ENCODE measurements at regions not wholly inside any gene's neighbourhood (a gene's known extent, or its start where the extent isn't known, plus 50 kb on each side); places are given as distances from the start of the nearest gene placed in this dataset.
A peak's percentile ranks its signal among the peaks of the same experiment; 100 is the strongest.

GRCh38 chr5:8908055-8908683, 637.7 kb downstream of the SEMA5A start:
- CTCF ChIA-PET (ENCODE audit: low intra/inter-chr PET ratio, low total read pairs), result no interaction called here
- Histone ChIP-seq H3K4me2 (ENCODE audit: low read depth, low read length) (no peak overlapping the region), H3K9me3 (ENCODE audit: low read length) (peaks cover 60% of the 10 kb centered on the region), H2AFZ (ENCODE audit: low read length) (no peak overlapping the region), H3K9ac (ENCODE audit: insufficient read depth, low read depth, low read length) (no peak overlapping the region), H3K4me3 (replicated peaks in 1 of 3; ENCODE audit: insufficient read depth in 1 of 3, low read depth in 2 of 3, low read length in 3 of 3) (no peak overlapping the region), H3K79me2 (ENCODE audit: insufficient read depth, low read length) (no peaks in the 10 kb centered on the region), H3K36me3 (replicated peaks in 1 of 2; ENCODE audit: control insufficient read depth in 1 of 2, insufficient read depth in 2 of 2, low read length in 2 of 2) (no peaks in the 10 kb centered on the region), H3K27ac (ENCODE audit: extremely low read length, insufficient read depth, low read length) (no peak overlapping the region), H3K4me1 (ENCODE audit: insufficient read depth, low read length) (no peaks in the 10 kb centered on the region), H3K27me3 (ENCODE audit: control insufficient read depth in 1 of 2, insufficient read depth in 2 of 2, low read length in 2 of 2) (no peaks in the 10 kb centered on the region; a peak in 1 of 5 replicates), H4K20me1 (ENCODE audit: insufficient read depth, low read length) (no peaks in the 10 kb centered on the region)
- FAIRE-seq (peak; percentile 34), DNase-seq (ENCODE audit: low spot score) (no peak), ATAC-seq (peak; percentile 55; the same call in 2 of the 3 replicates)
- WGBS (ENCODE audit: low lambda C conversion rate), result 14% methylated on average over 5 of the region's 7 CpGs
- POLR2A ChIA-PET, result no interaction called here
- in situ Hi-C loops (cut with HindIII; ENCODE audit: extremely low pct_ligation_motif_present, low pct_unique_long_range_greater_than_20kb), result no loop called here
- intact Hi-C loops (cut with micrococcal nuclease; ENCODE audit: unreplicated experiment), result no loop called here
- no peak for TF ChIP-seq ZNF382 (CRISPR knock-in tag; IDR thresholded peaks at IDR 0.05; ENCODE audit: borderline replicate concordance)
- no peak for TF ChIP-seq FLYWCH1 (CRISPR knock-in tag; IDR thresholded peaks at IDR 0.05)
- TF ChIP-seq, protein P1, sequence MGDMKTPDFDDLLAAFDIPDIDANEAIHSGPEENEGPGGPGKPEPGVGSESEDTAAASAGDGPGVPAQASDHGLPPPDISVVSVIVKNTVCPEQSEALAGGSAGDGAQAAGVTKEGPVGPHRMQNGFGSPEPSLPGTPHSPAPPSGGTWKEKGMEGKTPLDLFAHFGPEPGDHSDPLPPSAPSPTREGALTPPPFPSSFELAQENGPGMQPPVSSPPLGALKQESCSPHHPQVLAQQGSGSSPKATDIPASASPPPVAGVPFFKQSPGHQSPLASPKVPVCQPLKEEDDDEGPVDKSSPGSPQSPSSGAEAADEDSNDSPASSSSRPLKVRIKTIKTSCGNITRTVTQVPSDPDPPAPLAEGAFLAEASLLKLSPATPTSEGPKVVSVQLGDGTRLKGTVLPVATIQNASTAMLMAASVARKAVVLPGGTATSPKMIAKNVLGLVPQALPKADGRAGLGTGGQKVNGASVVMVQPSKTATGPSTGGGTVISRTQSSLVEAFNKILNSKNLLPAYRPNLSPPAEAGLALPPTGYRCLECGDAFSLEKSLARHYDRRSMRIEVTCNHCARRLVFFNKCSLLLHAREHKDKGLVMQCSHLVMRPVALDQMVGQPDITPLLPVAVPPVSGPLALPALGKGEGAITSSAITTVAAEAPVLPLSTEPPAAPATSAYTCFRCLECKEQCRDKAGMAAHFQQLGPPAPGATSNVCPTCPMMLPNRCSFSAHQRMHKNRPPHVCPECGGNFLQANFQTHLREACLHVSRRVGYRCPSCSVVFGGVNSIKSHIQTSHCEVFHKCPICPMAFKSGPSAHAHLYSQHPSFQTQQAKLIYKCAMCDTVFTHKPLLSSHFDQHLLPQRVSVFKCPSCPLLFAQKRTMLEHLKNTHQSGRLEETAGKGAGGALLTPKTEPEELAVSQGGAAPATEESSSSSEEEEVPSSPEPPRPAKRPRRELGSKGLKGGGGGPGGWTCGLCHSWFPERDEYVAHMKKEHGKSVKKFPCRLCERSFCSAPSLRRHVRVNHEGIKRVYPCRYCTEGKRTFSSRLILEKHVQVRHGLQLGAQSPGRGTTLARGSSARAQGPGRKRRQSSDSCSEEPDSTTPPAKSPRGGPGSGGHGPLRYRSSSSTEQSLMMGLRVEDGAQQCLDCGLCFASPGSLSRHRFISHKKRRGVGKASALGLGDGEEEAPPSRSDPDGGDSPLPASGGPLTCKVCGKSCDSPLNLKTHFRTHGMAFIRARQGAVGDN (CRISPR knock-in tag; IDR thresholded peaks at IDR 0.05), result no peak
- no peak for TF ChIP-seq KLF16 (CRISPR knock-in tag; IDR thresholded peaks at IDR 0.05)
- no peak for TF ChIP-seq ZNF207 (IDR thresholded peaks at IDR 0.05; ENCODE audit: borderline replicate concordance)
- no peak for TF ChIP-seq ZBTB2 (CRISPR knock-in tag; IDR thresholded peaks at IDR 0.05; ENCODE audit: low read depth)
- TF ChIP-seq ZNF33B (CRISPR knock-in tag; IDR thresholded peaks at IDR 0.05), result no peak
- no peak for TF ChIP-seq TAF15 (IDR thresholded peaks at IDR 0.05; ENCODE audit: low read depth, low read length, poor library complexity, severe bottlenecking)
- TF ChIP-seq, protein P2, sequence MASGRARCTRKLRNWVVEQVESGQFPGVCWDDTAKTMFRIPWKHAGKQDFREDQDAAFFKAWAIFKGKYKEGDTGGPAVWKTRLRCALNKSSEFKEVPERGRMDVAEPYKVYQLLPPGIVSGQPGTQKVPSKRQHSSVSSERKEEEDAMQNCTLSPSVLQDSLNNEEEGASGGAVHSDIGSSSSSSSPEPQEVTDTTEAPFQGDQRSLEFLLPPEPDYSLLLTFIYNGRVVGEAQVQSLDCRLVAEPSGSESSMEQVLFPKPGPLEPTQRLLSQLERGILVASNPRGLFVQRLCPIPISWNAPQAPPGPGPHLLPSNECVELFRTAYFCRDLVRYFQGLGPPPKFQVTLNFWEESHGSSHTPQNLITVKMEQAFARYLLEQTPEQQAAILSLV (CRISPR knock-in tag; IDR thresholded peaks at IDR 0.05; ENCODE audit: borderline replicate concordance), result no peak
- no peak for TF ChIP-seq MED13 (CRISPR knock-in tag; IDR thresholded peaks at IDR 0.05)
- TF ChIP-seq EZH2 (conservative IDR thresholded peaks at IDR 0.05; ENCODE audit: low read depth, low read length), result no peak
- no peak for TF ChIP-seq CEBPG (CRISPR knock-in tag; IDR thresholded peaks at IDR 0.05)
- TF ChIP-seq, protein P3, sequence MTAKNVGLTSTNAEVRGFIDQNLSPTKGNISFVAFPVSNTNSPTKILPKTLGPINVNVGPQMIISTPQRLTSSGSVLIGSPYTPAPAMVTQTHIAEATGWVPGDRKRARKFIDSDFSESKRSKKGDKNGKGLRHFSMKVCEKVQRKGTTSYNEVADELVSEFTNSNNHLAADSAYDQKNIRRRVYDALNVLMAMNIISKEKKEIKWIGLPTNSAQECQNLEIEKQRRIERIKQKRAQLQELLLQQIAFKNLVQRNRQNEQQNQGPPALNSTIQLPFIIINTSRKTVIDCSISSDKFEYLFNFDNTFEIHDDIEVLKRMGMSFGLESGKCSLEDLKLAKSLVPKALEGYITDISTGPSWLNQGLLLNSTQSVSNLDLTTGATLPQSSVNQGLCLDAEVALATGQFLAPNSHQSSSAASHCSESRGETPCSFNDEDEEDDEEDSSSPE (CRISPR knock-in tag; IDR thresholded peaks at IDR 0.05), result no peak
- BruUV-seq (replicated peaks), result no TSS peak
